Panc1 (cell line): ENCODE measurements at regions not wholly inside any gene's neighbourhood (a gene's known extent, or its start where the extent isn't known, plus 50 kb on each side); places are given as distances from the start of the nearest gene placed in this dataset.

Experiments
- ATAC-seq: fragments of 200-7000 bp; cut with Tn5 transposase; 2 replicates; pipeline ENCODE4 v1.9.1; 2020; ENCODE audit warnings: mild to moderate bottlenecking, moderate library complexity
- BruUV-seq: library from RNA; stranded (reverse); fragments of 400-500 nt; replicated peaks from 2 replicates; lab custom pipeline; 2021; lab: Mats Ljungman, UMichigan
- CTCF ChIA-PET: fragments of 300-600 bp; sonication (Branson Sonifier 250); formaldehyde crosslinking; loops from one replicate; lab custom pipeline; 2022; ENCODE audit warnings: antibody characterized with exemption; lab: Charles Lee
- POLR2A ChIA-PET: fragments of 300-600 bp; sonication (Branson Sonifier 250); formaldehyde crosslinking; loops from one replicate; lab custom pipeline; 2022; ENCODE audit warnings: antibody characterized with exemption; lab: Charles Lee
- DNase-seq: peaks from one replicate; pipeline ENCODE4 v3.0.0-alpha.2; 2010; ENCODE audit warnings: low read depth, low spot score
- H3K27ac ChIP-seq: 2 replicates; pipeline ENCODE4 v1.5.1; 2011; ENCODE audit warnings: mild to moderate bottlenecking, low read length, inconsistent platforms
- H3K27me3 ChIP-seq: fragments of 200-500 bp; sonication (Bioruptor generic); 2 replicates; pipeline ENCODE4 v1.6.0; 2014; ENCODE audit warnings: low read length, inconsistent platforms; ENCODE audit not compliant: control insufficient read depth, insufficient read depth
- H3K36me3 ChIP-seq: fragments of 200-500 bp; sonication (Bioruptor generic); 2 replicates; pipeline ENCODE4 v1.5.1; 2014; ENCODE audit warnings: inconsistent platforms, mild to moderate bottlenecking, low read length, moderate library complexity; ENCODE audit not compliant: control insufficient read depth, insufficient read depth
- H3K4me1 ChIP-seq: 2 replicates; pipeline ENCODE4 v1.5.1; 2011; ENCODE audit warnings: inconsistent platforms, mild to moderate bottlenecking, low read length, moderate library complexity; ENCODE audit not compliant: control insufficient read depth, insufficient read depth
- H3K4me3 ChIP-seq, 2 experiments: 2 replicates each; pipeline ENCODE4 v1.5.1; 2011 to 2012; ENCODE audit warnings: low read depth in 2 of 2, low read length in 2 of 2, mild to moderate bottlenecking in 2 of 2, inconsistent platforms in 1 of 2, moderate library complexity in 1 of 2
- H3K9me3 ChIP-seq: fragments of 200-500 bp; sonication (Bioruptor generic); 2 replicates; pipeline ENCODE4 v1.5.1; 2014; ENCODE audit warnings: low read depth, mild to moderate bottlenecking, inconsistent platforms, low read length, moderate library complexity; ENCODE audit not compliant: control insufficient read depth, insufficient read depth
- CTCF ChIP-seq: fragments of 450-650 bp; IDR thresholded peaks from 2 replicates; pipeline ENCODE4 v1.5.1; 2017; ENCODE audit warnings: mild to moderate bottlenecking
- POLR2AphosphoS5 ChIP-seq: IDR thresholded peaks from 2 replicates; pipeline ENCODE4 v1.6.1; 2012; ENCODE audit warnings: mild to moderate bottlenecking, low read depth, low read length, moderate library complexity
- REST ChIP-seq, 2 experiments: IDR thresholded peaks; 2 replicates each; pipeline ENCODE4 v1.6.1; 2011 to 2012; ENCODE audit warnings: low read depth in 2 of 2, control low read depth in 1 of 2, low read length in 1 of 2, mild to moderate bottlenecking in 1 of 2, moderate library complexity in 1 of 2; ENCODE audit not compliant: insufficient read depth in 1 of 2
- SIN3A ChIP-seq: IDR thresholded peaks from 2 replicates; pipeline ENCODE4 v1.6.1; 2012; ENCODE audit warnings: low read depth, mild to moderate bottlenecking, low read length, moderate library complexity, borderline replicate concordance; ENCODE audit not compliant: insufficient read depth
- TCF7L2 ChIP-seq: IDR thresholded peaks from 2 replicates; pipeline ENCODE4 v1.6.1; 2011; ENCODE audit warnings: mild to moderate bottlenecking, low read depth, low read length, inconsistent platforms
- in situ Hi-C: cut with HindIII; loops from 2 replicates; pipeline ENCODE4 v1.10.0; 2016; ENCODE audit warnings: low sequenced_read_pairs, low pct_unique_long_range_greater_than_20kb
- intact Hi-C: fragments of 100-400 bp; cut with micrococcal nuclease; formaldehyde crosslinking; loops from one replicate; pipeline ENCODE4 v1.10.0; 2022; ENCODE audit not compliant: unreplicated experiment

- TF ChIP-seq REST (IDR thresholded peaks at IDR 0.05; ENCODE audit: insufficient read depth in 1 of 2, low read depth in 2 of 2, low read length in 1 of 2) (no peak), POLR2AphosphoS5 (no peak), TCF7L2 (no peak), CTCF (no peak), SIN3A (no peak)
- intact Hi-C loops (loop anchor here (10.0 kb wide), 1 partner anchor 180 kb away; no protein-coding TSS in a partner anchor), in situ Hi-C loops (no loop called here)
- Histone ChIP-seq H3K27me3 (no peaks in the 10 kb centered on the region), H3K36me3 (no peaks in the 10 kb centered on the region), H3K9me3 (no peaks in the 10 kb centered on the region; the same call in 1 of the 2 replicates), H3K4me3 (no peak overlapping the region), H3K27ac (peak overlapping the region; percentile 30; the same call in 1 of the 2 replicates), H3K4me1 (peaks cover 4% of the 10 kb centered on the region; the same call in 1 of the 2 replicates)
- ChIA-PET POLR2A (interaction anchor here (0.6 kb wide), 1 partner anchor 228 kb away, joined by 3 read pairs; no protein-coding TSS in a partner anchor), CTCF (no interaction called here)
- no peak for ATAC-seq
- DNase-seq: no peak
- BruUV-seq: no TSS peak
Observed at GRCh38 chr5:21154526-21154925, 1166.5 kb upstream of the CDH18 start.

- TF ChIP-seq TCF7L2 (peak; percentile 56), POLR2AphosphoS5 (peak; percentile 79; the same call in 1 of the 2 replicates), SIN3A (no peak)
- ATAC-seq: peak; percentile 97
- Histone ChIP-seq H3K9me3 (peaks cover 5% of the 10 kb centered on the region; the same call in 1 of the 2 replicates), H3K27ac (no peak overlapping the region; the same call in 1 of the 2 replicates), H3K27me3 (no peaks in the 10 kb centered on the region), H3K4me3 (no peak overlapping the region), H3K36me3 (no peaks in the 10 kb centered on the region), H3K4me1 (peaks cover 4% of the 10 kb centered on the region; the same call in 1 of the 2 replicates)
- ChIA-PET CTCF (no interaction called here), POLR2A (no interaction called here)
- intact Hi-C loops: loop anchor here (10.0 kb wide), 1 partner anchor 178 kb away; no protein-coding TSS in a partner anchor
- BruUV-seq: no TSS peak
- in situ Hi-C loops: no loop called here
- peak; percentile 99 for DNase-seq
Observed at GRCh38 chr5:21152611-21153010, 1164.6 kb upstream of the CDH18 start.

GRCh38 chr5:21145376-21145775, 1157.4 kb upstream of the CDH18 start:
- Histone ChIP-seq H3K27me3 (no peaks in the 10 kb centered on the region), H3K4me1 (no peaks in the 10 kb centered on the region), H3K4me3 (no peak overlapping the region), H3K36me3 (no peaks in the 10 kb centered on the region), H3K27ac (no peak overlapping the region), H3K9me3 (peaks cover 5% of the 10 kb centered on the region; the same call in 1 of the 2 replicates)
- ChIA-PET CTCF (no interaction called here), POLR2A (no interaction called here)
- TF ChIP-seq SIN3A (no peak), TCF7L2 (no peak), POLR2AphosphoS5 (no peak), REST (IDR thresholded peaks at IDR 0.05; ENCODE audit: insufficient read depth in 1 of 2, low read depth in 2 of 2, low read length in 1 of 2) (no peak), CTCF (no peak)
- BruUV-seq: no TSS peak
- intact Hi-C loops (no loop called here), in situ Hi-C loops (no loop called here)
- DNase-seq: no peak
- ATAC-seq: no peak
